Rectal smooth muscle tissue (tissue), 1 donor: ENCODE measurements at regions not wholly inside any gene's neighbourhood (a gene's known extent, or its start where the extent isn't known, plus 50 kb on each side); places are given as distances from the start of the nearest gene placed in this dataset.

Experiments
- H3K27ac ChIP-seq: one replicate; pipeline ENCODE4 v1.7.0; 2013; ENCODE audit warnings: low read depth, low read length, inconsistent platforms
- H3K27me3 ChIP-seq: one replicate; pipeline ENCODE4 v1.7.0; 2013; ENCODE audit warnings: low read length; ENCODE audit not compliant: control insufficient read depth, insufficient read depth
- H3K36me3 ChIP-seq: one replicate; pipeline ENCODE4 v1.7.0; 2013; ENCODE audit warnings: low read length; ENCODE audit not compliant: control insufficient read depth, insufficient read depth
- H3K4me1 ChIP-seq: one replicate; pipeline ENCODE4 v1.7.0; 2013; ENCODE audit warnings: low read length; ENCODE audit not compliant: control insufficient read depth, insufficient read depth
- H3K4me3 ChIP-seq: one replicate; pipeline ENCODE4 v1.7.0; 2013; ENCODE audit warnings: low read length
- H3K9ac ChIP-seq: one replicate; pipeline ENCODE4 v1.7.0; 2013; ENCODE audit warnings: low read length

DNA sequence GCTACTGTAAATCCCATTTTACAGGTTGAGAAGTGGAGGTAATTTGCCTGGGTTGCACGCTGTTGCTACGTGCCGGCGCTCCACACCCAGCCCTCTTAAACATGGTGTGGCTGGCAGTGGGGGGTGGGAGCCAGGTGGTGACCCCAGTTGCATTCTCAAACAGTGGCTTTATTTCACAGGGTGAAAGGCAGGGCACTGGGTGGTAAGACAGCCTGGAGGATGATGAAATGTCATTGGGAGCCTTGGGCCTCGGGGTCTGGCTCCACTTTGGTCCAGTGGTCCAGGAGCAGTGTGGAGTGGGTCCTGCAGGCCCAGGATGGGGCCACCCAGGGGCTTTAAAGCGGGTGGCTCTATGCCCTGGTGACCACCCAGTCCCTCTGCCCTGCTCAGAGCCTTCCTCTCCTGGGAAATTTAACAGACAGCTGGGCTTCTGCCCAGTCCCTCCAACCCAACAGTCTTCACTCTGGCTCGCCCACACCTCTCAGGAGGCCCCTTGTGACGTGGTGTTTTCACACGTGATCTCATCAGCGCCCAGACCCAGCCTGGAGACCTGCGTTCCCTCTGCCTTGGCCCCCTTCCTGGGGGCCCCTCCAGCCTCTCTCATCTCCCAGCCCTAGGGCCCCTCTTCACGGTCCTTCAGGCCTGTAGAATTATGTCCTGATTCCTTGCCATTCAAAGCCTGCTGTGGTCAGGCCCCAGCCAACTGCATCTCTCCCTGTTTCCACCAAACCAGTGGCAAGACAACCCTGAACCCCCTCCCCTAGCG is 92.5 kb downstream of the INHBB start:
- Histone ChIP-seq H3K27me3 (peaks cover 13% of the 10 kb centered on the region), H3K9ac (no peak overlapping the region), H3K36me3 (no peaks in the 10 kb centered on the region), H3K4me1 (no peaks in the 10 kb centered on the region), H3K4me3 (no peak overlapping the region), H3K27ac (no peak overlapping the region)

DNA sequence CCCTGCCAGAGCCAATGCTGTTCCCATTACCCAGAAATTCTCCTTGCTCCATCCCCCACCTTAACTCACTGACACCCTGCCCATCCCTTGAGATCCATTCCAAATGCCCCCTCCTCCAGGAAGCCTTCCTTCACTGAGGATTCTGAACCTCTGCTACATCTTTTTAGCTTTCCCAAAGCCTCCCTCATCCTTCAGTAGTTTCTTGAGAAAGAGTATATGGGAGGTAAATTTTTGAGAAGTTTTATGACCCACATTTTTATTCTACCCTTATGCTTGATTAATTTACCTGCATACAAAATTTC is 93.1 kb downstream of the INHBB start:
- H3K4me3 ChIP-seq: no peak overlapping the region
- no peaks in the 10 kb centered on the region for H3K4me1 ChIP-seq
- H3K9ac ChIP-seq: no peak overlapping the region
- H3K27me3 ChIP-seq: peaks cover 13% of the 10 kb centered on the region
- no peak overlapping the region for H3K27ac ChIP-seq
- H3K36me3 ChIP-seq: no peaks in the 10 kb centered on the region

DNA sequence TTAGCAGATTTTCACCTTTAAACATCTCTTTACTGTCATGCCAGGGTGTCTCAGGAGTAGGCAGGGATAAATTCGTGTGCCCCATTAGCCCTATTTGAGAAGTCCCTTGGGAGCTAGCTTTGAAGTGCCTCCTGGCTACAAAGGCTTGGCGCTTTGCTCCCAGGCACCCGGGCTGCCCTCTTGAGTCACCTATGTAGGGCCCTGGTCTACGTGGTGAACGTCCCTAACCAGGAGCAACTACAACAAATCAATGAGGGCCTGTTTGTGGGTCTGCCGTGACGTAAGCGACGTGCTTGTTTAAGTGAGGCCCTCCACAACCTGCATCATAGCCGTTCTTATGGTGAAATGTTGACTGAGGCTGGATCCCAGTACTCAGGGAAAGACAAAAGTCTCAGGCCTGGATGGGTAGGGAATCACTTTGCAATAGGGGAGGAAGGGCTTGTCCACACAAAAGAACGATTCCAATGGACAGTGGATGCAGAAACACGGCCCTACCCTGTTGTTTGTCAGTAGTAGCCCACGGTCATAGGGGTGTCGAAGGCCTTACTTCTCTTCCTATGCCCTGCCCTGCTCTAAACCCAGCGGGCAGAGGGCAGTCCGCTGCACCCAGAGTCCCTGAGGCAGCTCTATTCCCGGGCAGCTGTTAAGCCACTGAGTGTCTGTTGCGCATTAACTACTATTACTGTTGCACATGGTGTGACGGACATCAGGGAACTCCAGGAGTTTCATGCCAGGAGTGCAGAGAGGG is 93.9 kb downstream of the INHBB start:
- H3K27me3 ChIP-seq: peaks cover 13% of the 10 kb centered on the region
- no peak overlapping the region for H3K9ac ChIP-seq
- H3K4me1 ChIP-seq: no peaks in the 10 kb centered on the region
- no peak overlapping the region for H3K4me3 ChIP-seq
- no peak overlapping the region for H3K27ac ChIP-seq
- H3K36me3 ChIP-seq: no peaks in the 10 kb centered on the region

DNA sequence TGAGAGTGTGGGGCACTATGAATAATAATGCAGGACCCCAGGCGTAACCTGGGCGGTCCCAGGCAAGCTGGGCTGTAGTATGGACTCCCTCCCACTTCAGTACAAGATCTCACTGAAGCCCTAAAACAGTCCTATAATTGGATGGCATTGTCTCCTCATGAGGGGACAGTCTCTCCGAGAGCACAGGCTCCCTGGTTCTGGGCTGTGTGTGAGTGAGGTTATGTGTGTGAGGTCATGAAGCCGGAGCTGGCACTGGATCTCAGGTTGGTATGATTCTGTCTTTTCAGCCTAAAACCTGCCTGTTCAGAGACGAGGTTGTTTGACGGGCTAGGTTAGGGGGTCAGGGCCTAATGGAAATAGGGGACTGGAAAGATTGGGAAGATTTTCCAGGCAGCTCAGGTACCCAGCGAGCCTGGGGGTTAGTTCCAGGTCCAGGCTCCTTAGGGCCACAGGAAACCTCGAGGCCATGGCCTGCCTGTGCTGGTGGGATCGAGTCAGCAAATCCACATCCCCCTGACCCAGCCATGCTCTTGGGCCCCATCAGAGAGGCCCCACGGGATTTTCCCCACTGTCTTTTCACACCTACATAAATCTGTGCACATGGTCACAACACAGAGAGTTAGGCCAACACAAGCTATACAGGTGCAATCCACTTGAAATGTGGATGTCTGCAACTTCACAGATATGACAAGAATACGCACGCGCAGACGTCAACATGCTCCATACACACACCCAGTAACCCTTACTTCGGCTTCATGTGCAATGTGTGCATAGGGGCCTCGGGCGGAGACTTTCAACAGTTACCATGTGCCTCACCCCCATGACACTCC is 94.8 kb downstream of the INHBB start:
- H3K4me1 ChIP-seq: no peaks in the 10 kb centered on the region
- H3K9ac ChIP-seq: no peak overlapping the region
- no peaks in the 10 kb centered on the region for H3K36me3 ChIP-seq
- no peak overlapping the region for H3K27ac ChIP-seq
- H3K27me3 ChIP-seq: peaks cover 13% of the 10 kb centered on the region
- no peak overlapping the region for H3K4me3 ChIP-seq

DNA sequence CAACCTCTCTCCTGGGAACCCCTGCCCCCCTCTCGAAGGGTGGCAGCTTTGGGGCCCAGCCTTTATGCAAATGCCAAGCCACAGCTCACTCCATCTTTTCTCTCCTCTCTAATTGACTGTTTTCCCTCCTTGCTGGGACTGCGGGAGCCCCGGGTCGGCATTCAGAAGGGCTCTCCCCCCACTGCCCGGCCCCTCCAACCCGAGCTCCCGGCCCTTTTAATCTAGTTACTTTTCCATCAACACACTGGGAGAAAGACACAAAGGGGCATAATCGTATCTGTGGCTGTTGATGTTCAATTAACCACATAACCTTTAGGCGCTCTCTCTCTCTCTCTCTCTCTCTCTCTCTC is 95.4 kb downstream of the INHBB start:
- H3K27me3 ChIP-seq: peaks cover 13% of the 10 kb centered on the region

DNA sequence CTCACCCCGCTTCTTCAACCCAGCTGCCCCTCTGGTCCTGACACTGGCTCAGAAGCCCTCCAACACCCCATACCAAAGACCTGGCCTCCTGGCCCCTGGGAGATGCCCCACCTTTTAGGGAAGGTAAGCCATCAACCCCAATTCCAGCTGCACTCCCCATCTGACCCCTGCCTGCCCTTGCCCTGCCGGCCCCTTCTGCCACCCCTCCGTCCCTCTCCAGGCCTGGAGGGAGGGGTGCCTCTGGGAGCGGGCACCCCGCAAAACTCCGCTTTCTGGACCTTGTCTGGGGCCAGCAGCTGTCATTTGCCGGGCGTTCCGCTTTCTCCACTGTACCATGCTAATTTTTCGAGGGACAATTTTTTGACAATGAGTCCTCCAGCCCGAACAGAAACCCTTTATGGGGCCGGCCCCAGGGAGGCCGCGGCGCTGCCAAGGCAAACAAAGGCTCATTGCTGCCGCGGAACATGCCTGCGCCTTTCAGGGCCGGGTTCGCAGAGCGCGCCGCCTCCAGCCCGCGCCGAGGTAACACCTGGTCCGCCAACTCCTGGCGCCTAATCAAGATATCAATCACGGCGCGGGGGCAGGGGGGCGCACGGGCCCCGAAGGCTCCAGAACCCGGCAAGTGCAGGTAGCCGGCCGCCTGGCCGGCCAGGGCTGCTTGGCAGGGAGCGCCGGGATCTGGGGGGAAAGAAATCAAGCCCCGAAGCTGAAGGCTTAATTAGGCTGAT is 96.0 kb downstream of the INHBB start:
- peaks cover 13% of the 10 kb centered on the region for H3K27me3 ChIP-seq
- H3K4me1 ChIP-seq: no peaks in the 10 kb centered on the region
- H3K27ac ChIP-seq: no peak overlapping the region
- H3K9ac ChIP-seq: no peak overlapping the region
- peak overlapping the region; percentile 58 for H3K4me3 ChIP-seq
- H3K36me3 ChIP-seq: no peaks in the 10 kb centered on the region

More for the DNA sequence above, 95.4 kb downstream of the INHBB start:
- Histone ChIP-seq H3K36me3 (no peaks in the 10 kb centered on the region), H3K27ac (no peak overlapping the region), H3K4me1 (no peaks in the 10 kb centered on the region), H3K9ac (no peak overlapping the region), H3K4me3 (no peak overlapping the region)

DNA sequence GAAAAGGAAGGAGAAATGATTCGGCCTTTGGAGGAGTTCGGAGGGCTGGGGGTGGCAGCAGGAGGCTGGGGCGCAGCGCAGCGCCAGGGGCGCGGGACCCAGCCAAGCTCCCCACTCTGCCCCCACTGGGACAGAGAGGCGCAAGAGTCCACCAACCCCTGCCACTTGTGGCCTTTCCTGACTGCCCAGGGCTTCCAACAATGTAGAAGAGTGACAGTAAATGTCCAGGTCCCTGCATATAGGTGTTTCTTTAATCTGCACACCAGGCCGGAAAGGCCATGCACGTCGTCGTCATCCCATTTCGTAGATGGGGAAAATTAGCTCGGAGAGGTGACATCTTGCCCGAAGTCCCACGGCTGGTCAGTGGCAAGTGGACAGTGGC is 96.6 kb downstream of the INHBB start:
- peaks cover 13% of the 10 kb centered on the region for H3K27me3 ChIP-seq
- H3K4me3 ChIP-seq: peak overlapping the region; percentile 58
- no peak overlapping the region for H3K27ac ChIP-seq
- H3K4me1 ChIP-seq: no peaks in the 10 kb centered on the region
- H3K36me3 ChIP-seq: no peaks in the 10 kb centered on the region
- H3K9ac ChIP-seq: no peak overlapping the region

DNA sequence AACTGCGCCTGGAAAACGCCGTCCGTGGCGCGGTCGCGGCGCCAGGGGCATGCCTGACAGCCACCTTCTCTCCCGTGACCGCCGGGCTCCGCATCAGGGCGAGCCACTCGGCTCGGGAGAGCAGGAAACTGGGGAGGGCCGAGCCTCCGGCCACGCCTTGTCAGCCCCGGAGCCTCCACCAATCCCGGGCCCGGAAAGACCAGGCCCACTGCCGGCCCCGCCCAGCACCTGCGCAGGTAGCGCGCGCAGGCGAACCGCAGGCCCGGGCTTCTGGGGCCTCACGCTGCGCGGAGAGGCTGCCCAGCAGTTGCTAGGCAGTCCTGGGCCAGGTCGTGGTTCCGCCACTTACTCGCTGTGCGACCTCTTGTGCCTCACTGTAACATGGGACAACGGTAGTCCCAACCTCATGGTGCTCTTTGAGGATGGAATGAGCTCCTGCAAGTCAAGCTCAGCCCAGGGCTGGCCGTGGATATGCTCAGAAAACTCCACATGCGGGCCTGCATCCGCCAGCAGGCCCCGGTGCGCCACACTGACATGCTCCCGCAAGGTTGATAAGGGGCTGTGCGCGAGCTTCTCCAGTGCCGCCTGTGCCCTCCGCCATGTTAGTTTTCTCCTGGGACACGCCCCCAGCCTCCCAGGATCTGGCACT is 97.1 kb downstream of the INHBB start:
- H3K36me3 ChIP-seq: no peaks in the 10 kb centered on the region
- H3K27me3 ChIP-seq: peaks cover 13% of the 10 kb centered on the region
- no peak overlapping the region for H3K27ac ChIP-seq
- peak overlapping the region; percentile 58 for H3K4me3 ChIP-seq
- no peak overlapping the region for H3K9ac ChIP-seq
- no peaks in the 10 kb centered on the region for H3K4me1 ChIP-seq

DNA sequence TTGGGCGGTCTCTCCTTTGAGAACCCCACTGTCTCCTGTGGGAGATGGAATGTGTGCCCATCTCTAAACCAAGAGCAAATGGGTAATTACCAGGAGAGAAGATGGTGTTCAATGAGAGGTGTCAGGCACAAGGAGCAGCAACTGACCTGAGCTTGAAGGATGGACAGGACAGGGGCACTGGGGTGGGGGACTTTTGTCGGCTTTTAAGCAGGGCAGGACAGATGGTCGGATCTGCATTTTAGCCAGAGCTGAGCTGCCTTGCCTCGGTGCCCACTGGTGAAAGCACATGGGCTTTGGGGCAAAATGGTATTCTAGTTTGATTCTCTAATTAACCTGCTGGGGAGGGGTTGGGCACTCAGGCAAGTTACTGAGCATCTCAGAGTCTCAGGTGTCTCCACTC is 98.0 kb downstream of the INHBB start:
- no peaks in the 10 kb centered on the region for H3K36me3 ChIP-seq
- H3K27ac ChIP-seq: no peak overlapping the region
- H3K9ac ChIP-seq: no peak overlapping the region
- H3K4me1 ChIP-seq: no peaks in the 10 kb centered on the region
- H3K4me3 ChIP-seq: no peak overlapping the region
- peaks cover 13% of the 10 kb centered on the region for H3K27me3 ChIP-seq

DNA sequence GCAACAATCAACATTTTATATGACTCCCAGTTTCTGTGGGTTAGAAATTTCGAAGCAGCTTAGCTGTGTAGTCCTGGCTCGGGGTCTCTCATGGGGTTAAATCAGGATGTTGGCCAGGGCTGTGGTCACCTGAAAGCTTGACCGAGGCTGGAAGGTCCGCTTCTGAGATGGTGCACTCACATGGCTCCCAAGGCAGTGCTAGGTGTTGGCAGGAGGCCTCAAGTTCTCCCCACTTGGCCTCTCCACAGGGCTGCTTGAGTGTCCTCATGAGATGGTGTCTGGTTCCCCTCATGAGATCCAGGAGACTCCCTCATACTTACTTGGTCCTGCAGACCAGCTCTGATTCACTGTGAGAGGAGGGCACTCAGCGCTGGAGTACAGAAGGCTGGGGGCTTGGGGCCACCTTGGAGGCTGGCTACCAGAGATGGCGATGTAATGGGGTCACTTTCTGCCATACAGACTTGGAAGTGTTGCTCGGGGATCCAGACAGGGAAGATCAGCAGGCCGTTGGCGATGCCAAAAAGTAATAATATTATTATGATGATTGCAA is 98.8 kb downstream of the INHBB start:
- Histone ChIP-seq H3K9ac (no peak overlapping the region), H3K27ac (no peak overlapping the region), H3K36me3 (no peaks in the 10 kb centered on the region), H3K4me1 (no peaks in the 10 kb centered on the region), H3K4me3 (no peak overlapping the region), H3K27me3 (peaks cover 13% of the 10 kb centered on the region)

DNA sequence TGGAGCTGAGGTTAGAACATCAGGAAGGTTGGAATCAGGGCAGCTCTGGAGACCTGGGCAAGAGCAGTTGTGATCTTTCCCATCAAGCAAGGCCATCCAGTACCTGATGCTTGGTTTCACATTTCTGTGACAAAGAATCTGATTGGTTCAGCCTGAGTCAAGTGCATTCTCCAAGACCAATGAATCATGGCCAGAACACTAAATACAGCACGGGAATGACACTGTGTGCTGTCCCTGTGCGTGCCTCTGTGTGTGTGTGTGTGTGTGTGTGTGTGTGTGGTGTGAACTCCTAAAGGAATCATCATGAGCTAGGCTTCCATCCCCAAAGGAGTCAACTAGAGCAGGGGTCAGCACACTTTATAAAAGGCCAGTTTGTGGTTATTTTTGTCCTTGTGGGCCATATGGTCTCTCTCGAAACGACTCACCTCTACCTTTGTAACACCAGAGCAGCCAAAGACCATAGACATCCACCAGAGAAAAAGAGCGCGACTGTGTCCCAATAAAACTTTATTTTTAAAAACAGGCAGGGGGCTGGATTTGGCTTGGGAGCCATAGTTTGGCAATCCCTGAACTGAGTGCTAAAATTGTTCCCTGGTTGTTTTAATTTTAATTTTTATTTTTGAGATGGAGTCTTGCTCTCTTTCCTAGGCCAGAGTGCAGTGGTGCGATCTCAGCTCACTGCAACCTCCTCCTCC is 99.7 kb downstream of the INHBB start:
- no peak overlapping the region for H3K9ac ChIP-seq
- H3K4me1 ChIP-seq: no peaks in the 10 kb centered on the region
- H3K4me3 ChIP-seq: no peak overlapping the region
- no peak overlapping the region for H3K27ac ChIP-seq
- peaks cover 11% of the 10 kb centered on the region for H3K27me3 ChIP-seq
- no peaks in the 10 kb centered on the region for H3K36me3 ChIP-seq
